PC-3 (cell line): ENCODE measurements at regions not wholly inside any gene's neighbourhood (a gene's known extent, or its start where the extent isn't known, plus 50 kb on each side); places are given as distances from the start of the nearest gene placed in this dataset.

Experiments used
- EZH2 ChIP-seq: fragments of 300-600 bp; sonication (generic); IDR thresholded peaks from one replicate; pipeline ENCODE4 v1.6.1; 2017; ENCODE audit warnings: antibody characterized with exemption, mild to moderate bottlenecking, low read length; ENCODE audit not compliant: unreplicated experiment
- EZH2phosphoT487 ChIP-seq: fragments of 300-600 bp; sonication (generic); IDR thresholded peaks from 2 replicates; pipeline ENCODE4 v1.6.1; 2018; ENCODE audit warnings: mild to moderate bottlenecking, antibody characterized with exemption, low read length, borderline replicate concordance
- TF ChIP-seq, protein P1 (sequence below): fragments of 300-600 bp; sonication (generic); conservative IDR thresholded peaks from 2 replicates; pipeline ENCODE4 v1.5.1; 2017; ENCODE audit warnings: antibody characterized with exemption, low read depth, mild to moderate bottlenecking, low read length

DNA sequence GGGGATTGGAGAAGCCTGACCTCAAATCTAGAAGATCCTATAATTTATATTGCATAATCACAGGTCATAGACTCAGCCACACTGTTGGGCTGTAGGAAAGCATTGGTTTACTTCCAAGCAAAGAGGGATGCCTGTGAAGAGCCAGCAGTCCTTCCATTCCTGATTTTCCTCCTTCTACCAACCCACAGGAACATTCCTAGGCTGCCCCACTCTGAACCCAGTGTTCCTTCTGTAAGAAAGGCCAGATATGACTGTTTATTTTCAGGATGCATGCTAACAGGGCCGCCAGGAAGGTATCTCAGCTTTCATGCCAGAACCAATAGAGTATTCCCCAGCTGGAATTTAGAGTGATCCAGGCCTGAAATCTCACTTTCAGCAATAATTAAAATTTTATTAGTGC lies 197.1 kb downstream of the ETS1 start:
- TF ChIP-seq, protein P1, sequence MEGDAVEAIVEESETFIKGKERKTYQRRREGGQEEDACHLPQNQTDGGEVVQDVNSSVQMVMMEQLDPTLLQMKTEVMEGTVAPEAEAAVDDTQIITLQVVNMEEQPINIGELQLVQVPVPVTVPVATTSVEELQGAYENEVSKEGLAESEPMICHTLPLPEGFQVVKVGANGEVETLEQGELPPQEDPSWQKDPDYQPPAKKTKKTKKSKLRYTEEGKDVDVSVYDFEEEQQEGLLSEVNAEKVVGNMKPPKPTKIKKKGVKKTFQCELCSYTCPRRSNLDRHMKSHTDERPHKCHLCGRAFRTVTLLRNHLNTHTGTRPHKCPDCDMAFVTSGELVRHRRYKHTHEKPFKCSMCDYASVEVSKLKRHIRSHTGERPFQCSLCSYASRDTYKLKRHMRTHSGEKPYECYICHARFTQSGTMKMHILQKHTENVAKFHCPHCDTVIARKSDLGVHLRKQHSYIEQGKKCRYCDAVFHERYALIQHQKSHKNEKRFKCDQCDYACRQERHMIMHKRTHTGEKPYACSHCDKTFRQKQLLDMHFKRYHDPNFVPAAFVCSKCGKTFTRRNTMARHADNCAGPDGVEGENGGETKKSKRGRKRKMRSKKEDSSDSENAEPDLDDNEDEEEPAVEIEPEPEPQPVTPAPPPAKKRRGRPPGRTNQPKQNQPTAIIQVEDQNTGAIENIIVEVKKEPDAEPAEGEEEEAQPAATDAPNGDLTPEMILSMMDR: no peak
- no peak for TF ChIP-seq EZH2
- no peak for TF ChIP-seq EZH2phosphoT487
